Bronchial epithelial cell (primary cell): ENCODE measurements at regions not wholly inside any gene's neighbourhood (a gene's known extent, or its start where the extent isn't known, plus 50 kb on each side); places are given as distances from the start of the nearest gene placed in this dataset.

ENCODE experiments used
- DNase-seq: peaks from one replicate; pipeline ENCODE4 v3.0.0-alpha.2; 2010; ENCODE audit warnings: low read depth
- FAIRE-seq: peaks from 2 replicates; lab custom pipeline; 2011; peaks lifted over from hg19 to GRCh38; lab: Jason Lieb, UNC
- H3K27me3 ChIP-seq: 2 replicates; pipeline ENCODE4 v1.5.1; 2011; ENCODE audit warnings: low read length; ENCODE audit not compliant: control insufficient read depth, insufficient read depth
- H3K36me3 ChIP-seq: 2 replicates; pipeline ENCODE4 v1.5.1; 2011; ENCODE audit warnings: low read length; ENCODE audit not compliant: control insufficient read depth, insufficient read depth
- H3K4me3 ChIP-seq: 2 replicates; pipeline ENCODE4 v1.5.1; 2011; ENCODE audit warnings: mild to moderate bottlenecking, low read depth, low read length, control low read depth
- TF ChIP-seq, protein P1 (sequence below): IDR thresholded peaks from 2 replicates; pipeline ENCODE4 v1.5.1; 2011; ENCODE audit warnings: mild to moderate bottlenecking, moderate library complexity, low read length, control low read depth, inconsistent platforms; ENCODE audit not compliant: insufficient read depth, severe bottlenecking

- TF ChIP-seq, protein P1, sequence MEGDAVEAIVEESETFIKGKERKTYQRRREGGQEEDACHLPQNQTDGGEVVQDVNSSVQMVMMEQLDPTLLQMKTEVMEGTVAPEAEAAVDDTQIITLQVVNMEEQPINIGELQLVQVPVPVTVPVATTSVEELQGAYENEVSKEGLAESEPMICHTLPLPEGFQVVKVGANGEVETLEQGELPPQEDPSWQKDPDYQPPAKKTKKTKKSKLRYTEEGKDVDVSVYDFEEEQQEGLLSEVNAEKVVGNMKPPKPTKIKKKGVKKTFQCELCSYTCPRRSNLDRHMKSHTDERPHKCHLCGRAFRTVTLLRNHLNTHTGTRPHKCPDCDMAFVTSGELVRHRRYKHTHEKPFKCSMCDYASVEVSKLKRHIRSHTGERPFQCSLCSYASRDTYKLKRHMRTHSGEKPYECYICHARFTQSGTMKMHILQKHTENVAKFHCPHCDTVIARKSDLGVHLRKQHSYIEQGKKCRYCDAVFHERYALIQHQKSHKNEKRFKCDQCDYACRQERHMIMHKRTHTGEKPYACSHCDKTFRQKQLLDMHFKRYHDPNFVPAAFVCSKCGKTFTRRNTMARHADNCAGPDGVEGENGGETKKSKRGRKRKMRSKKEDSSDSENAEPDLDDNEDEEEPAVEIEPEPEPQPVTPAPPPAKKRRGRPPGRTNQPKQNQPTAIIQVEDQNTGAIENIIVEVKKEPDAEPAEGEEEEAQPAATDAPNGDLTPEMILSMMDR: no peak
- Histone ChIP-seq H3K27me3 (no peaks in the 10 kb centered on the region), H3K36me3 (no peaks in the 10 kb centered on the region), H3K4me3 (no peak overlapping the region)
- DNase-seq (no peak), FAIRE-seq (no peak)
Observed at GRCh38 chr5:9833871-9834270, 203.7 kb upstream of the TAS2R1 start.

- Histone ChIP-seq H3K27me3 (no peaks in the 10 kb centered on the region), H3K4me3 (no peak overlapping the region), H3K36me3 (no peaks in the 10 kb centered on the region)
- TF ChIP-seq, protein P1: no peak
- DNase-seq (no peak), FAIRE-seq (no peak)
Observed at GRCh38 chr5:9832921-9833320, 202.8 kb upstream of the TAS2R1 start.

DNA sequence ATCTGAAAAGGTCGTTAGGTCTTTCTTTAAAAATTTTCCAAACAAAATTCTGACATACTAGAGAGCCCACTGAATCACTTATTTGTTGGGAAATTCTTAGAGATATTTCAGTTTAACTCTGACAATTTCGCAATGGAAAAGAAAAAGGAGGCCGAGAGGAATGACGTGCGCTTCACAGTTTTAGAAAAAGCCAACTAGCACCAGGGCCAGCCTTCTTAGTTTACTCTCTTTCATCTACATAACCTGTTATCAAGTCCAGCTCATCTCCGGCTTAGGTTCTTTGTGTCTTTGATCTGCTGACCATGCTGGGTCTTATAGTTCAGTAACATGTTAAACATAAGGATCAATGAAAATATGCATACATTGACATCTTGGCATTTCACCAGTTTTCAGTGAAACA is 201.7 kb upstream of the TAS2R1 start:
- FAIRE-seq: peak; percentile 43
- no peaks in the 10 kb centered on the region for H3K36me3 ChIP-seq
- no peak for DNase-seq
- no peak overlapping the region for H3K4me3 ChIP-seq
- TF ChIP-seq, protein P1: no peak
- H3K27me3 ChIP-seq: no peaks in the 10 kb centered on the region

GRCh38 chr5:9830184-9830583 is 200.0 kb upstream of the TAS2R1 start:
- TF ChIP-seq, protein P1: no peak
- H3K27me3 ChIP-seq: no peaks in the 10 kb centered on the region
- H3K4me3 ChIP-seq: no peak overlapping the region
- H3K36me3 ChIP-seq: no peaks in the 10 kb centered on the region
- DNase-seq (no peak), FAIRE-seq (no peak)

GRCh38 chr5:9829621-9830020 is 199.5 kb upstream of the TAS2R1 start:
- FAIRE-seq (no peak), DNase-seq (peak; percentile 2)
- Histone ChIP-seq H3K36me3 (no peaks in the 10 kb centered on the region), H3K4me3 (no peak overlapping the region), H3K27me3 (no peaks in the 10 kb centered on the region)
- TF ChIP-seq, protein P1: no peak

DNA sequence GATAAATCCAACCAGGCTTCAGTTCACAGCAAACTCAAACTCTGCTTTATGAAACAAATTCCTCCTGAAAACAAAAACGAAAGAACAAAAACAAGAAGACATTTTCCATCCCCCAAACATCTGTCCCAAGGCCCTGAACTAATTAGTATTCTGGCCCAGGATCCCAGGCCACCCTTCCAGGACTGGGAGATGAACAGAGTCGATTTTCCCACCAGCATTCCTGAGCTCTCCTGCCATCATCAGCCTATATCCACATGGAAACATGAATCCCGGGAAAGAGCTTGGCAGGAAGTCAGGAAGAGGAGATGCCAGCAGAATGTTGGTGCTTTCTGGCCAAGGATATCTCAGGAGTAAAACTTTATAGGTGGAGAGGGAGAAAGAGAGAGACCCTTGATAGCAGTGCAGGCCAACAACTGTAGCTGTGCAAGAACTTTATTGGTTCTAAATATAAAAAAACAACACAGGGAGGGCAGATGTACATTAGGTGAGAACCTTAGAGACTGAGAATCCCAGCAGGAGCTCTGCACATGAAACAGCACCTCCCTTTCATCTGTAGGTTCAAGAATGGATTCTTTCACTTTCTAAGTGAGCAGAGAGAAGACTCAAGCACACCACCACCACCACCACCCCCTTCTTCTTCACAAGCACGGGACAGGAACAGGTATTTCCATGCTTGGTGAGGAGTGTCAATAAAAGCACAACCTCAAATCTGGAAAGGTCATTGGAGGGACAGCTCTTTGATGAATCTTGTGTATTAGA is 190.7 kb upstream of the TAS2R1 start:
- TF ChIP-seq, protein P1: no peak
- DNase-seq (no peak), FAIRE-seq (peak; percentile 40)
- Histone ChIP-seq H3K4me3 (no peak overlapping the region), H3K36me3 (no peaks in the 10 kb centered on the region), H3K27me3 (no peaks in the 10 kb centered on the region)
